GM21825 (cell line): ENCODE measurements at regions not wholly inside any gene's neighbourhood (a gene's known extent, or its start where the extent isn't known, plus 50 kb on each side); places are given as distances from the start of the nearest gene placed in this dataset.
"Not testable (repeated sequence)": the region's sequence is repeated elsewhere in the genome, so short reads cannot be mapped to it uniquely, and the experiment has no call there.

Source experiments
- ATAC-seq: cut with Tn5 transposase; IDR thresholded peaks from one replicate; pipeline ENCODE4 v1.9.1; 2021; ENCODE audit warnings: mild to moderate bottlenecking, moderate library complexity; ENCODE audit not compliant: unreplicated experiment

- ATAC-seq: no peak
These were observed 197.1 kb upstream of the UGT8 start for GRCh38 chr4:114401483-114401882.

DNA sequence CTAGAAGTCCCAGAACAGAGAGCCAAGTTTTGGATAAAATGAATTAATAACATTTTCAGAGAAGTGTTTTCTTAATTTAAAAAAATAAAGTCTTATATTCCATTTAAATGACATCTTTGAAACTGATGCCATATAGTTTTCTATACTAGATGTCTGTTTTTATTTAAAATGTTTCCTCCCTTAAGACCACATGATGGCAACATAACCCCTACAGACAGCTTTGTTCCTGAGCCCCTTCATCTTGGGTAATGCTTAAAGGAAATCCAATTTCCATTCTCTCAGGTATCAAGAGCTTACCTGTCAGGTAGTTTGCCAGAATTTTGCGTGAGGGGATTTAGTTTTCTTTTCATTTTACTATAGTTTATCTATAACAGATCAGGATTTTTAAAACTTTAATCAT is 181.4 kb upstream of the UGT8 start:
- no peak for ATAC-seq

DNA sequence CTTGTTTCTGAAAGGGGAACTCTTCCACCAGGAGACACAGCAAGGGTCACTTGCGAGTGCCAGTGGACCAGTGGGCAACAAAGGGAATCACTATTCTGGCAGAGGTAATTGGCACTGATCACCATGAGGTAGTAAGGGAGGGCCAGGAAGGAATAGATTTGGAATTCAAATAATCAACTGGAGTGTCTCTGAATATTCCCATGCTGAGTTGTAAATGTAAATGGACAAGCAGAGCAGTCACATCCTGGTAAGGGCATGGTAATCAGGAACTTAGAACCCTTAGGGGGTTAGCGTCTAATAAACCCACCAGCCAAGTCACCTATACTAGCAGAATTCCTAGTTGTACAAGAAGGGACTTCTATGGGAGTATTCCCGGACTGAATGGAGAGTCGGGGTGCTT is 178.5 kb upstream of the UGT8 start:
- no peak for ATAC-seq

DNA sequence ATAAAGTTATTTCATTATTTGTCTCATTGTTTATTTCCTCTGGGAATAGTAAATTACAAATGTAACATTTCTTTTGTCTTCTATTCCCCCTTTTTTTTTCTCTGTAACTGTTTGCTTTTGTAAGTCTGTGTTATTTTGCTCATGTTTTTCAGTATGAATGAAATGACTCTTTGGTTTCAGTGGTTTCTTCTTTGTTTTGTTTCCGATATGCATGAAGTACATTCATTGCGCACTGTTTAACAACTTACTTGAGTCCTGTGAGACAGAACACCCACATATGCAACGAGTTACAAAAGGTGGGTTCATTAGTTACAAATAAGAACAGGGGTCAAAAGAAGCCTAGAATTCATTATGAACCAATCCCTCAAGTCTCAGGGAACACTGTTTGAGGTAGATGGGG is 175.0 kb upstream of the UGT8 start:
- peak; percentile 83 for ATAC-seq

GRCh38 chr4:114435116-114435515 is 163.5 kb upstream of the UGT8 start:
- no peak for ATAC-seq

DNA sequence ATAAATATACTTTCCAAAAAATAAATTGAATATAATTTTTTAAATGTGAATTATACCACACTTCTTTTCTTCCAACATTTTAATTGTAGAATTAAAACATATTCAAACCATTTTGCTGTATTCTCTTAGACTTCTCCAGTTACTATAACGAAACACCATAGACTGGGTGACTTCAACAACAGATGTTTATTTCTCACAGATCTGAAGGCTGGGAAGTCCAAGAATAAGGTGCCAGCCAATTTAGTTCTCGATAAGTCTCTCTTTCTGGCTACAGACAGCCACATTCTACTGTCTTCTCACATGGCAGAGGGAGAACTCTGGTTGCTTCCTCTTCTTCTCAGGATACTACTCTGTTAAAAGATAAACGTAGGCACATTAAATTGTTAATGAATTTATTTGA is 155.8 kb upstream of the UGT8 start:
- no peak for ATAC-seq

DNA sequence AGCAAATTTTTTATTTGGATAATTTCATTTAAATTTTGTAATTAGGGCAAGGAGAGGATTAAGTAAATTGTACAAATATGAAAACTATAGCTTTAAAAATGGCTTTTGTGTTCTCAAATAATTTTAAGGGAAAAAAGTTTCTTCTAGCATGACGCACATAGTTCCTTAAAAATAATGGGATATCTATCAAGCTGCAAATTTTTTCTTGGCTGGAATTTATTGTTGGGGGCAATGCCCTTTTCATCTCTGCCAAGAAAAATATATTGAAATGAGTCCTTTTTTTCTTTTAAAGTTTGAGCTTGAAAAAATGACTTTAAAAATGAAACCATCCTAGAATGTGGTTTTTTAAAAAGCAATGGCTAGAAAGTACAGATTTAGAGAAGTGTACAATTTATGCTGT is 154.4 kb upstream of the UGT8 start:
- no peak for ATAC-seq

GRCh38 chr4:114447963-114448516 is 150.6 kb upstream of the UGT8 start:
- not testable (repeated sequence) for ATAC-seq

DNA sequence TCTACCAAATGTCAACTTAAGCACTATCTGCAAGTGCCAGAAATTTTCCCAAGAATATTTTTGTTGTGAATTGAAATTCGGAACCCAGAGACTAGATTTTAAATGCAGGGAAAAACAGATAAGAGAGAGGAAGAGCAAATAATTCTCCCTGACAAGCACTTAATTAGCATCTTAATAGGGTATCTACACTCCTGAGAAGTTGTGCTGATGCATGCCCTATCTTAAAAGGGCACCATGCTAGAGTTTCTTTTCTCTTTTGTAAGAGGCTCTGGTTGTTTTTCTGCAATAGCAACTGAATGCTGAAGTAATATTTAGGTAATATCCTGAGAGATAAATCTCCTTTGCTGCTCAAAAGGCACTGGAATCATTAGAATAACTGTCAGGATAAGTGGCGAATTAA is 139.9 kb upstream of the UGT8 start:
- ATAC-seq: no peak

DNA sequence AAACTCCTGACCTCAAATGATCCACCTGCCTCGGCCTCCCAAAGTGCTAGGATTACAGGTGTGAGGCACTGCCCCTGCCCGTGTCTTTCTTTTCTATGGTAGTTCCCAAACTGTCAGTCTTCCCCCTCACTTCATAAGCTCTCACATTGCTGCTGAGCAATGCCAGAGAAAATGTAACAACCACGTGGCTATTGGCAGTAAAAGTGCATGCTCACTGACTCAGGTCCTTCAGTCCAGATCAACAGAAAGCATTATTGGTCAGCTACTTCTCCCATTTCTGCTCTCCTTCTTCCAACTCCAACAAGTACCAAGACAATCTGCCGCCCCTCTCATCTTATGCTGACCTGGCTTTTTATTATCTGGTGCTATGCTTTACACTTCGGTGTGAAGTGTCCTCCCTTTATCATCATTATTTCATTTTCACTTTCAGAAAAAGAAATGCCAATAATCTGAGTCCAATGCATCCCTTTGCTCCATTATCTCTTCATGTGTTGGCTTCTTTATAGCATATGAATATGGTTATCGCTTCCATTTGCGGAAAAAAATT is 133.8 kb upstream of the UGT8 start:
- ATAC-seq: no peak

GRCh38 chr4:114465766-114466165 is 132.8 kb upstream of the UGT8 start:
- ATAC-seq: no peak

- no peak for ATAC-seq
These were observed 132.3 kb upstream of the UGT8 start for GRCh38 chr4:114466299-114466698.

- no peak for ATAC-seq
These were observed 126.2 kb upstream of the UGT8 start for GRCh38 chr4:114472269-114473032.

- no peak for ATAC-seq
These were observed 124.3 kb upstream of the UGT8 start for GRCh38 chr4:114474188-114474800.

GRCh38 chr4:114476310-114476709 is 122.3 kb upstream of the UGT8 start:
- no peak for ATAC-seq

- no peak for ATAC-seq
These were observed 119.0 kb upstream of the UGT8 start for GRCh38 chr4:114479595-114479994.

DNA sequence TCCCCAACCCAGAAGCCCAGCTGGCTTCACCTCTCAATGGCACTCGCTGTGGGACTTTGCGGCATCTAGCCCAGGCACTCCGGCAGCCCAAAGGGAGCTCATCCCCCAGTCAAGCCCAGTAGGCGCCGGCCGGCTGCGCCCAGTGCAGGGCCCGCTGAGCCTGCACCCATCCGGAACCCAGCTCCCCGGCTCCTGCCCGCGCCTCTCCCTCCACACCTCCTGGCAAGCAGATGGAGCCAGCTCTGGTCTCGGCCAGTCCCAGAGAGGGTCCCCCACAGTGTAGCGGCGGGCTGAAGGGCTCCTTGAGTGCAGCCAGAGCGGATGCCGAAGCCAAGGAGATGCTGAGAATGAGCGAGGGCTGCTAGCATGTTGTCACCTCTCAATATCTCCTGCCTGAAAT is 116.8 kb upstream of the UGT8 start:
- no peak for ATAC-seq

- ATAC-seq: no peak
These were observed 111.5 kb upstream of the UGT8 start for GRCh38 chr4:114487101-114487500.

DNA sequence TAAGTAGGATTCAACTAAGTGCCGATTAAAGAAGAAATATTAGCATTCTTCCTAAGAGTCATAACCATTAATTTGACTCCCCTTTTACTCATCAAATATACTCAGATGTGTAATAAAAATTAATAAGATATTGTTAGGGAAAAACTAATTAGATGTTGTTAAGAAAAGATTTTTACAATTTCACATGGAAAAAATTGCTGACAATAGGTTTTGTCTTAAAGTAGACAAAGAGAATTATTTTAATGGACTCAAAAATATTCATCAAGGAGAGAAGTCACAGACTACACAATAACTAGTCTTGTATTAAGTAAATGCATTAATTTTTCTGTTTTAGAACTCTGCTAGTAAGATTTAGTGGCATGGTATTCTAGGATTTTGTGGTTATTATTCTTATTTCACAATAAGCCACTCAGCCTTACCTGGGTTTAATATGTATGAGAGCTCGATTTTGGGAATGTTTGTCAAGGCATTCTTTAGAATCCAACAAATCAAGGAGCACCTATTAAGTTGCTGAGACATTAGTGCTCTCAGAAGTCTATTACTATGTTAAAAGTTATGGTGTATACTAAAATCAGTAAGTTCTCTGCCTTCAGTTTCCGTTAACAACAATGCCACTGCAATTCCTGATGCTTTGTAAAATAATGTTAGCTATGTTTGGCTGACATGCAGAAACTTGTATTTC is 110.2 kb upstream of the UGT8 start:
- no peak for ATAC-seq

DNA sequence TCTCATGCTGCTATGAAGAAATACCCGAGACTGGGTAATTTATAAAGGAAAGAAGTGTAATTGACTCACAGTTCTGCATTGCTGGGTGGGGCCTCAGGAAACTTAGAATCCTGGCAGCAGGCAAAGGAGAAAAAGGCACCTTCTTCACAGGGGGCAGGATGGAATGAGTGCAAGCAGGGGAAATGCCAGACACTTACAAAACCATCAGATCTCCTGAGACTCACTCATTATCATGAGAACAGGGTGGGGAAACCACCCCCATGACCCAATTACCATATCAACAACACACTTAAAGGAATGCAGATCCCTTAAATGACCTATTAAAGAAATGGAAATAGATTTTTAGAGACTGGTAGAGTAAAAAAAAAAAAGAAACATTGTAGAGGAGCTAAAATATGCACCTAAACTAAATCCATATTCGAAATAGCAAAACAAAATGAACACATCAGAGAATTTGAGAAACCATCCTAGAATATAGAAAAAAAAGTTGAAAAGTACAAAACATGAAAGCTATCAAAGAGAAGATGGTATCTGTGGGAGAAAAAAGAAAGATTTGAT is 104.3 kb upstream of the UGT8 start:
- no peak for ATAC-seq

DNA sequence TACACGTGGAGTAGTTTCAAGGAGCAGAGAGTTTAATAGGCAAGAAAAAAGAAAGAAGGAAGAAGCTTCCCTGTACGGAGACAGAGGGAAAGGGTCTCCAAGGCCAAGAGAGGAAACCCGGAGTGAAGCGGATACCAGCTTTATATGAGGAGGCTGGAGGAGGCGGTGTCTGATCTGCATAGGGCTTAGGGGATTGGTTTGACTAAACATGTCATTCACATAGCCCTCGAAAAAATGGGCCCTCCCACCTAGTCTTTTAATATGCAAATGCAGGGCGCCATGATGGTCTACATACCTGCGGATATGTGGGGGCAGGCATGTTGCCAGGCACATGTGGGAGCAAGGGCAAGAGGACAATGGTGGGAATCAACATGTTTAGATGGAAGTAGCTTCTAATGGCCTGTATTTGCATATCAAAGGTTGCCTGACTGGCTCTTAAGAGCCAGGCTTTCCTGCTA is 103.1 kb upstream of the UGT8 start:
- ATAC-seq: no peak
